Upper lobe of right lung (tissue), 1 donor: ENCODE measurements at regions not wholly inside any gene's neighbourhood (a gene's known extent, or its start where the extent isn't known, plus 50 kb on each side); places are given as distances from the start of the nearest gene placed in this dataset.

ENCODE experiments used
- ATAC-seq: fragments of 200-7000 bp; cut with Tn5 transposase; one replicate; pipeline ENCODE4 v1.9.1; 2020; ENCODE audit warnings: mild to moderate bottlenecking, moderate library complexity
- DNase-seq: peaks from one replicate; pipeline ENCODE4 v3.0.0-alpha.2; 2020
- H3K27ac ChIP-seq: fragments of 200-600 bp; one replicate; pipeline ENCODE4 v1.8.0; 2022
- H3K27me3 ChIP-seq: fragments of 200-600 bp; one replicate; pipeline ENCODE4 v1.8.0; 2022; ENCODE audit warnings: mild to moderate bottlenecking
- H3K36me3 ChIP-seq: fragments of 200-600 bp; one replicate; pipeline ENCODE4 v1.8.0; 2022
- H3K4me1 ChIP-seq: fragments of 200-600 bp; one replicate; pipeline ENCODE4 v1.8.0; 2022
- H3K4me3 ChIP-seq: fragments of 200-600 bp; one replicate; pipeline ENCODE4 v1.8.0; 2022; ENCODE audit warnings: mild to moderate bottlenecking
- H3K9me3 ChIP-seq: fragments of 200-600 bp; one replicate; pipeline ENCODE4 v1.8.0; 2022
- CTCF ChIP-seq: fragments of 200-600 bp; IDR thresholded peaks from one replicate; pipeline ENCODE4 v1.8.0; 2022; ENCODE audit warnings: antibody characterized with exemption
- intact Hi-C: fragments of 100-400 bp; cut with DNase I; formaldehyde crosslinking; loops from one replicate; pipeline ENCODE4 v1.11.0; 2022
- donor health status: DM: no; HTN: yes; CAD: no; lungs with severe emphysema.

- DNase-seq = no peak
- Histone ChIP-seq H3K4me3 (no peak overlapping the region), H3K27me3 (no peaks in the 10 kb centered on the region), H3K4me1 (no peaks in the 10 kb centered on the region), H3K27ac (no peak overlapping the region), H3K36me3 (no peaks in the 10 kb centered on the region), H3K9me3 (no peaks in the 10 kb centered on the region)
- ATAC-seq = no peak
- no peak for TF ChIP-seq CTCF
- intact Hi-C loops = no loop called here
Observed at GRCh38 chr2:194271293-194271961, 1385.6 kb upstream of the SLC39A10 start.

GRCh38 chr2:194270648-194271047 lies 1386.4 kb upstream of the SLC39A10 start:
- DNase-seq (no peak), ATAC-seq (no peak)
- TF ChIP-seq CTCF = no peak
- Histone ChIP-seq H3K27ac (no peak overlapping the region), H3K4me1 (no peaks in the 10 kb centered on the region), H3K36me3 (no peaks in the 10 kb centered on the region), H3K4me3 (no peak overlapping the region), H3K9me3 (no peaks in the 10 kb centered on the region), H3K27me3 (no peaks in the 10 kb centered on the region)
- intact Hi-C loops = no loop called here

DNA sequence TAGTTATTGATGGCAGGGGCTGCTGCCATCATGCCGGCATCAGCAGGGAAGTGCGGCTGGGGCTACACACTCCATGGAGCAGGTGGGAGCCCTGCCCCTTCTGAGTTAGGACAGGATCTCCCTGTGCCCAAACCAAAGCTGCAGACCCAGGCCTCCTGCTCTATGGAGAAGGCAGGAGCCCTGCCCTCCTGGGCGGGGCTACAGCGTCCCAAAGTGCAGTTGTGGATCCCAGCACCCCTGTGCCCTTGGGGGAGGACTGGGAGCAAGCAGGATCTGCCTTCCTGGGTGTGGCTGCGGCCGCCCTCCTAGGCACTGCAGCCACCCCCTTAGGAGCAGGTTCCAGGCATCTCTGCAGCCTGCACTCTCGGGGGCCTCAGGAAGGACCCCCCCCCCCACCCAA lies 1392.4 kb upstream of the SLC39A10 start:
- peak; percentile 30 for ATAC-seq
- TF ChIP-seq CTCF = no peak
- intact Hi-C loops = no loop called here
- Histone ChIP-seq H3K27ac (no peak overlapping the region), H3K4me3 (no peak overlapping the region), H3K36me3 (no peaks in the 10 kb centered on the region), H3K9me3 (no peaks in the 10 kb centered on the region), H3K4me1 (no peaks in the 10 kb centered on the region), H3K27me3 (no peaks in the 10 kb centered on the region)
- DNase-seq = no peak

- ATAC-seq (no peak), DNase-seq (no peak)
- no peaks in the 10 kb centered on the region for H3K27me3 ChIP-seq
- no peaks in the 10 kb centered on the region for H3K9me3 ChIP-seq
- intact Hi-C loops = no loop called here
- H3K4me3 ChIP-seq = no peak overlapping the region
- H3K27ac ChIP-seq = no peak overlapping the region
- no peaks in the 10 kb centered on the region for H3K36me3 ChIP-seq
- TF ChIP-seq CTCF = no peak
- no peaks in the 10 kb centered on the region for H3K4me1 ChIP-seq
Observed at GRCh38 chr2:194260185-194260584, 1396.8 kb upstream of the SLC39A10 start.

GRCh38 chr2:194257095-194257494 lies 1399.9 kb upstream of the SLC39A10 start:
- no peak for TF ChIP-seq CTCF
- ATAC-seq = no peak
- H3K4me1 ChIP-seq = no peaks in the 10 kb centered on the region
- no peak overlapping the region for H3K27ac ChIP-seq
- DNase-seq = no peak
- intact Hi-C loops = no loop called here
- H3K4me3 ChIP-seq = no peak overlapping the region
- no peaks in the 10 kb centered on the region for H3K27me3 ChIP-seq
- no peaks in the 10 kb centered on the region for H3K36me3 ChIP-seq
- H3K9me3 ChIP-seq = no peaks in the 10 kb centered on the region
